Hepatocyte (in vitro differentiated cells): ENCODE measurements at regions not wholly inside any gene's neighbourhood (a gene's known extent, or its start where the extent isn't known, plus 50 kb on each side); places are given as distances from the start of the nearest gene placed in this dataset.

Experiments
- EZH2 ChIP-seq: fragments of 200-600 bp; sonication (generic); IDR thresholded peaks from 2 replicates; pipeline ENCODE4 v1.6.1; 2016; ENCODE audit warnings: antibody characterized with exemption, mild to moderate bottlenecking, borderline replicate concordance
- EZH2phosphoT487 ChIP-seq: fragments of 200-600 bp; sonication (generic); IDR thresholded peaks from one replicate; pipeline ENCODE4 v1.6.1; 2018; ENCODE audit warnings: antibody characterized with exemption, mild to moderate bottlenecking, low read depth, moderate library complexity; ENCODE audit not compliant: unreplicated experiment, severe bottlenecking
- TF ChIP-seq, protein P1 (sequence below): fragments of 200-600 bp; sonication (generic); IDR thresholded peaks from 2 replicates; pipeline ENCODE4 v1.5.1; 2016; ENCODE audit warnings: antibody characterized with exemption, mild to moderate bottlenecking; ENCODE audit not compliant: poor library complexity

DNA sequence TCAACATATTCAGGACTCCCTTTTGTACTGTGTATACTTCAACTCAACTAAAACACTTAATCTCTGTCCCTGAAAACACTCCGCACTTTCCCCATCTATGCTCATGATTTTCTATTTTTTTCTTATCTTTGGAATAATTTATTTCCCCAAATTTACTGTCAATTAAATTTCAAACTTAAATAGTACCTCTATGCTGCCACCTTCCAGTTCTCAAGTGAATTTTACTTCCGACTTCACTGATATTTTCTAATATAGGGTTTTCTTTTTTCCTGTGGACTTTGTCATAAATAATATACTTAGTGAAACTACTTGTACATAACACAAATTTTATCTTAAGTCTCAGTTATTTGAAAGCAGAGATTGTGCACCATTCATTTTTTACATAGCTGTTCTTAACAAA, 1303.3 kb downstream of the OTOL1 start:
- TF ChIP-seq, protein P1, sequence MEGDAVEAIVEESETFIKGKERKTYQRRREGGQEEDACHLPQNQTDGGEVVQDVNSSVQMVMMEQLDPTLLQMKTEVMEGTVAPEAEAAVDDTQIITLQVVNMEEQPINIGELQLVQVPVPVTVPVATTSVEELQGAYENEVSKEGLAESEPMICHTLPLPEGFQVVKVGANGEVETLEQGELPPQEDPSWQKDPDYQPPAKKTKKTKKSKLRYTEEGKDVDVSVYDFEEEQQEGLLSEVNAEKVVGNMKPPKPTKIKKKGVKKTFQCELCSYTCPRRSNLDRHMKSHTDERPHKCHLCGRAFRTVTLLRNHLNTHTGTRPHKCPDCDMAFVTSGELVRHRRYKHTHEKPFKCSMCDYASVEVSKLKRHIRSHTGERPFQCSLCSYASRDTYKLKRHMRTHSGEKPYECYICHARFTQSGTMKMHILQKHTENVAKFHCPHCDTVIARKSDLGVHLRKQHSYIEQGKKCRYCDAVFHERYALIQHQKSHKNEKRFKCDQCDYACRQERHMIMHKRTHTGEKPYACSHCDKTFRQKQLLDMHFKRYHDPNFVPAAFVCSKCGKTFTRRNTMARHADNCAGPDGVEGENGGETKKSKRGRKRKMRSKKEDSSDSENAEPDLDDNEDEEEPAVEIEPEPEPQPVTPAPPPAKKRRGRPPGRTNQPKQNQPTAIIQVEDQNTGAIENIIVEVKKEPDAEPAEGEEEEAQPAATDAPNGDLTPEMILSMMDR, result no peak
- no peak for TF ChIP-seq EZH2
- no peak for TF ChIP-seq EZH2phosphoT487
